ENCODE measurements at regions not wholly inside any gene's neighbourhood (a gene's known extent, or its start where the extent isn't known, plus 50 kb on each side); places are given as distances from the start of the nearest gene placed in this dataset.

GRCh38 chr1:5597991-5598823 is 394.0 kb downstream of the NPHP4 start (continued):
- TF ChIP-seq ESRRA (CRISPR knock-in tag; IDR thresholded peaks at IDR 0.05; ENCODE audit: borderline replicate concordance) (no peak), NFYB (CRISPR knock-in tag; conservative IDR thresholded peaks at IDR 0.05; ENCODE audit: low read depth) (no peak), FOXK1 (CRISPR knock-in tag; IDR thresholded peaks at IDR 0.05) (no peak), ZSCAN18 (CRISPR knock-in tag; IDR thresholded peaks at IDR 0.05) (no peak), ZBTB43 (CRISPR knock-in tag; IDR thresholded peaks at IDR 0.05) (no peak), IRF2 (CRISPR knock-in tag; IDR thresholded peaks at IDR 0.05; ENCODE audit: borderline replicate concordance, low read depth) (no peak), ZNF512 (CRISPR knock-in tag; IDR thresholded peaks at IDR 0.05; ENCODE audit: borderline replicate concordance) (no peak)

- Mint-ChIP-seq H3K36me3 (peaks cover 76% of the 10 kb centered on the region), H3K4me3 (no peak overlapping the region), H3K4me1 (no peaks in the 10 kb centered on the region), H3K27me3 (ENCODE audit: low read depth) (peaks cover 26% of the 10 kb centered on the region), H3K27ac (no peak overlapping the region), H3K9me3 (peaks cover 79% of the 10 kb centered on the region)
- POLR2A ChIA-PET = no interaction called here
- CTCF ChIA-PET = no interaction called here
- DNase-seq (ENCODE audit: low spot score) = no peak
- no peak for TF ChIP-seq SOX15 (CRISPR knock-in tag; IDR thresholded peaks at IDR 0.05)
- no peak for TF ChIP-seq ELF4 (CRISPR knock-in tag; IDR thresholded peaks at IDR 0.05; ENCODE audit: low read depth)
- TF ChIP-seq CBFB (CRISPR knock-in tag; IDR thresholded peaks at IDR 0.05; ENCODE audit: low read depth) = no peak
- no peak for TF ChIP-seq NFE2L1 (CRISPR knock-in tag; IDR thresholded peaks at IDR 0.05)
- no peak for TF ChIP-seq FOXP1 (CRISPR knock-in tag; IDR thresholded peaks at IDR 0.05; ENCODE audit: borderline replicate concordance)
- no peak for TF ChIP-seq MAX (CRISPR knock-in tag; IDR thresholded peaks at IDR 0.05)
- TF ChIP-seq JAZF1 (CRISPR knock-in tag; IDR thresholded peaks at IDR 0.05) = no peak
- no peak for TF ChIP-seq GRHL2 (CRISPR knock-in tag; IDR thresholded peaks at IDR 0.05; ENCODE audit: insufficient replicate concordance, severe bottlenecking)
- TF ChIP-seq ZNF416 (CRISPR knock-in tag; IDR thresholded peaks at IDR 0.05) = no peak
- TF ChIP-seq ZNF138 (CRISPR knock-in tag; conservative IDR thresholded peaks at IDR 0.05) = no peak
- TF ChIP-seq ZNF671 (CRISPR knock-in tag; IDR thresholded peaks at IDR 0.05) = no peak
- no peak for TF ChIP-seq RORB (CRISPR knock-in tag; IDR thresholded peaks at IDR 0.05)
- TF ChIP-seq CTCF (IDR thresholded peaks at IDR 0.05) = no peak
- no peak for ATAC-seq
Measured at GRCh38 chr1:5597171-5597850, 394.9 kb downstream of the NPHP4 start.

Measured in WTC11 (cell line).